H1 (cell line): ENCODE measurements at regions not wholly inside any gene's neighbourhood (a gene's known extent, or its start where the extent isn't known, plus 50 kb on each side); places are given as distances from the start of the nearest gene placed in this dataset.

Source experiments
- GTF2F1 ChIP-seq: IDR thresholded peaks from 2 replicates; pipeline ENCODE4 v1.6.1; 2012; ENCODE audit warnings: low read depth, low read length, improper control_type of control experiment, borderline replicate concordance
- POU5F1 ChIP-seq: IDR thresholded peaks from 2 replicates; pipeline ENCODE4 v1.6.1; 2011; ENCODE audit warnings: low read depth, mild to moderate bottlenecking, low read length, moderate library complexity
- SAP30 ChIP-seq: fragments of 300-600 bp; sonication (generic); IDR thresholded peaks from 2 replicates; pipeline ENCODE4 v1.7.1; 2012; ENCODE audit warnings: low read length, moderate library complexity, mild to moderate bottlenecking, inconsistent platforms; ENCODE audit not compliant: insufficient read depth, insufficient replicate concordance
- SIN3A ChIP-seq, 2 experiments: IDR thresholded peaks in 1 of 2; conservative IDR thresholded peaks in 1 of 2; 2 replicates each; pipeline ENCODE4 v1.6.1; 2011 to 2012; ENCODE audit warnings: low read length in 2 of 2, improper control_type of control experiment in 1 of 2, low read depth in 1 of 2, mild to moderate bottlenecking in 1 of 2
- SUZ12 ChIP-seq: fragments of 200-600 bp; sonication (generic); IDR thresholded peaks from 2 replicates; pipeline ENCODE4 v1.6.1; 2012; ENCODE audit warnings: mild to moderate bottlenecking, inconsistent platforms, low read length, moderate library complexity, mixed read lengths
- YY1 ChIP-seq: IDR thresholded peaks from 2 replicates; pipeline ENCODE4 v1.6.1; 2011; ENCODE audit warnings: low read depth, mild to moderate bottlenecking, low read length
- ZNF274 ChIP-seq: IDR thresholded peaks from 2 replicates; pipeline ENCODE4 v1.7.0; 2012; ENCODE audit warnings: low read length, borderline replicate concordance; ENCODE audit errors: extremely low read depth
- TF ChIP-seq, protein P1 (sequence below): IDR thresholded peaks from 2 replicates; pipeline ENCODE4 v1.6.1; 2011; ENCODE audit warnings: low read length, improper control_type of control experiment

DNA sequence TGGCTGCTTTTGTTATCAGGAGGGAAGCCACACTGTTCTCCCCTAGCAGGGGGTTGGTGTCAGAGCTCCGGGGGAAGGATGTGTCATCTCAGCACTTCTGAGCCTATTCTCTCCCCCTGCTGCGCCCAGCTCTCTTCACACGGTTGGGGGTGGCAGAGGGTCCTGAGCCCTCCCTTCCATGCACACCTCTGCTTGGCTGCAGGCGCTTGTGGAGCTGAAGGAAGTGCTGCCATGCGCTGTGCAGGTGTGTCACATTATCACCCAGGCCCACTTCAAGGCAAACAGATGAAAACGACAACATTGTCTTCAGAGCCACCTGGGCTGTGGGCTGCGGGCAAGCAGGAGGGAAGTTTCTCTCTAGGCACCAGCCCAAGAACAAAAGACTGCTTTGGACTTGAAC, 263.4 kb downstream of the BMP7 start (continued):
- TF ChIP-seq ZNF274 = no peak
- TF ChIP-seq SIN3A (conservative IDR thresholded peaks at IDR 0.05 in 1 of 2, IDR thresholded peaks at IDR 0.05 in 1 of 2; ENCODE audit: low read depth in 1 of 2, low read length in 2 of 2) = no peak
- TF ChIP-seq, protein P1, sequence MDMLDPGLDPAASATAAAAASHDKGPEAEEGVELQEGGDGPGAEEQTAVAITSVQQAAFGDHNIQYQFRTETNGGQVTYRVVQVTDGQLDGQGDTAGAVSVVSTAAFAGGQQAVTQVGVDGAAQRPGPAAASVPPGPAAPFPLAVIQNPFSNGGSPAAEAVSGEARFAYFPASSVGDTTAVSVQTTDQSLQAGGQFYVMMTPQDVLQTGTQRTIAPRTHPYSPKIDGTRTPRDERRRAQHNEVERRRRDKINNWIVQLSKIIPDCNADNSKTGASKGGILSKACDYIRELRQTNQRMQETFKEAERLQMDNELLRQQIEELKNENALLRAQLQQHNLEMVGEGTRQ = no peak
- TF ChIP-seq SAP30 = no peak
- TF ChIP-seq GTF2F1 = no peak
- TF ChIP-seq SUZ12 = no peak
- no peak for TF ChIP-seq YY1
- TF ChIP-seq POU5F1 = no peak
